H1 (cell line): ENCODE measurements at regions not wholly inside any gene's neighbourhood (a gene's known extent, or its start where the extent isn't known, plus 50 kb on each side); places are given as distances from the start of the nearest gene placed in this dataset.

Source experiments
- CTCF ChIA-PET: fragments of 300-600 bp; sonication (Branson Sonifier 250); formaldehyde crosslinking; loops from one replicate; lab custom pipeline; 2021; ENCODE audit not compliant: partially characterized antibody; lab: Charles Lee
- POLR2A ChIA-PET: fragments of 300-600 bp; sonication (Branson Sonifier 250); formaldehyde crosslinking; loops from one replicate; lab custom pipeline; 2021; ENCODE audit warnings: inconsistent platforms; ENCODE audit not compliant: partially characterized antibody; lab: Charles Lee
- DNase-seq, 2 experiments: peaks; one replicate each; pipeline versions ENCODE4 v3.0.0 to v3.0.0-alpha.2; 2010 to 2022; ENCODE audit warnings: low spot score in 2 of 2, low read depth in 1 of 2, mixed read lengths in 1 of 2
- FAIRE-seq: peaks from 2 replicates; lab custom pipeline; 2011; peaks lifted over from hg19 to GRCh38; lab: Jason Lieb, UNC
- H2AFZ ChIP-seq: 2 replicates; pipeline ENCODE4 v1.8.1; 2012; ENCODE audit warnings: low read length, inconsistent platforms
- H2AK5ac ChIP-seq: 2 replicates; pipeline ENCODE4 v1.6.1; 2013; ENCODE audit warnings: low read depth, low read length
- H2BK120ac ChIP-seq: replicated peaks from 2 replicates; pipeline ENCODE3; 2013; ENCODE audit warnings: low read depth, low read length, inconsistent platforms
- H2BK12ac ChIP-seq: 2 replicates; pipeline ENCODE4 v1.6.1; 2013; ENCODE audit warnings: low read depth, low read length
- H2BK15ac ChIP-seq: 2 replicates; pipeline ENCODE4 v1.6.1; 2013; ENCODE audit warnings: low read length
- H2BK20ac ChIP-seq: 2 replicates; pipeline ENCODE4 v1.6.1; 2013; ENCODE audit warnings: low read length
- H2BK5ac ChIP-seq: 2 replicates; pipeline ENCODE4 v1.6.1; 2013; ENCODE audit warnings: low read depth, low read length
- H3K14ac ChIP-seq: 2 replicates; pipeline ENCODE4 v1.6.1; 2013; ENCODE audit warnings: inconsistent platforms; ENCODE audit not compliant: insufficient read length
- H3K18ac ChIP-seq: 2 replicates; pipeline ENCODE4 v1.6.1; 2013; ENCODE audit warnings: low read length; ENCODE audit errors: extremely low read depth
- H3K23ac ChIP-seq: 2 replicates; pipeline ENCODE4 v1.6.1; 2013; ENCODE audit warnings: inconsistent platforms; ENCODE audit not compliant: insufficient read length
- H3K23me2 ChIP-seq: 2 replicates; pipeline ENCODE4 v1.6.1; 2013; ENCODE audit warnings: low read depth, low read length
- H3K27ac ChIP-seq: 2 replicates; pipeline ENCODE4 v1.6.1; 2011; ENCODE audit warnings: low read depth, low read length, inconsistent platforms
- H3K27me3 ChIP-seq, 4 experiments: replicated peaks in 1 of 4; 1 replicate in 1 of 4; 2 replicates in 3 of 4; pipeline versions ENCODE4 v1.6.1 to v1.8.1; 2011 to 2013; ENCODE audit warnings: low read length in 3 of 4, mild to moderate bottlenecking in 3 of 4, inconsistent platforms in 2 of 4, mixed read lengths in 2 of 4, moderate library complexity in 1 of 4; ENCODE audit not compliant: control insufficient read depth in 3 of 4, insufficient read depth in 3 of 4; ENCODE audit errors: extremely low read depth in 1 of 4
- H3K36me3 ChIP-seq, 4 experiments: 2 replicates each; pipeline versions ENCODE4 v1.6.1 to v1.8.1; 2011 to 2013; ENCODE audit warnings: mild to moderate bottlenecking in 4 of 4, low read length in 3 of 4, moderate library complexity in 2 of 4, control low read depth in 1 of 4, inconsistent platforms in 1 of 4; ENCODE audit not compliant: insufficient read depth in 4 of 4, control insufficient read depth in 2 of 4
- H3K4ac ChIP-seq: replicated peaks from 2 replicates; pipeline ENCODE3; 2013; ENCODE audit warnings: low read length, low read depth, mixed read lengths, inconsistent platforms; ENCODE audit not compliant: insufficient read length
- H3K4me1 ChIP-seq, 4 experiments: replicated peaks in 1 of 4; 1 replicate in 1 of 4; 2 replicates in 3 of 4; pipeline versions ENCODE4 v1.6.1 to v1.8.1; 2011 to 2013; ENCODE audit warnings: low read length in 3 of 4, inconsistent platforms in 2 of 4, mixed read lengths in 1 of 4; ENCODE audit not compliant: insufficient read depth in 4 of 4, control insufficient read depth in 3 of 4
- H3K4me2 ChIP-seq, 2 experiments: 2 replicates each; pipeline versions ENCODE4 v1.6.1 to v1.8.1; 2011 to 2013; ENCODE audit warnings: low read depth in 2 of 2, low read length in 2 of 2, control low read depth in 1 of 2, inconsistent platforms in 1 of 2, mild to moderate bottlenecking in 1 of 2; ENCODE audit not compliant: insufficient read depth in 1 of 2
- H3K4me3 ChIP-seq, 4 experiments: fragments of 200-600, 300-600 bp in 1 of 4; sonication (generic), shearing (Covaris generic), sonication (Bioruptor Twin) in 1 of 4; 2 replicates each; pipeline versions ENCODE4 v1.5.1 to v1.8.1; 2011 to 2016; ENCODE audit warnings: low read length in 4 of 4, low read depth in 3 of 4, control low read depth in 2 of 4, inconsistent platforms in 2 of 4, mild to moderate bottlenecking in 2 of 4, mixed read lengths in 1 of 4, moderate library complexity in 1 of 4; ENCODE audit not compliant: insufficient read depth in 2 of 4; ENCODE audit errors: extremely low read depth in 1 of 4
- H3K56ac ChIP-seq: replicated peaks from 2 replicates; pipeline ENCODE3; 2013; ENCODE audit warnings: low read depth, mild to moderate bottlenecking, mixed read lengths, low read length, inconsistent platforms; ENCODE audit not compliant: insufficient read length
- H3K79me1 ChIP-seq: 2 replicates; pipeline ENCODE4 v1.6.1; 2013; ENCODE audit warnings: low read depth, low read length, control low read depth
- H3K79me2 ChIP-seq, 2 experiments: 2 replicates each; pipeline versions ENCODE4 v1.6.1 to v1.8.1; 2012 to 2013; ENCODE audit warnings: low read length in 2 of 2, mild to moderate bottlenecking in 2 of 2, inconsistent platforms in 1 of 2; ENCODE audit not compliant: insufficient read depth in 2 of 2, control insufficient read depth in 1 of 2
- H3K9ac ChIP-seq, 4 experiments: replicated peaks in 1 of 4; 1 replicate in 1 of 4; 2 replicates in 3 of 4; pipeline versions ENCODE4 v1.6.1 to v1.8.1; 2011 to 2013; ENCODE audit warnings: low read depth in 3 of 4, low read length in 3 of 4, control low read depth in 2 of 4, mild to moderate bottlenecking in 2 of 4, moderate library complexity in 2 of 4, inconsistent platforms in 1 of 4; ENCODE audit errors: extremely low read depth in 1 of 4
- H3K9me3 ChIP-seq, 2 experiments: 2 replicates each; pipeline versions ENCODE4 v1.6.1 to v1.8.1; 2012 to 2013; ENCODE audit warnings: mild to moderate bottlenecking in 2 of 2, moderate library complexity in 2 of 2, control low read depth in 1 of 2, inconsistent platforms in 1 of 2, low read depth in 1 of 2, low read length in 1 of 2, mixed read lengths in 1 of 2; ENCODE audit not compliant: insufficient read depth in 2 of 2
- H4K20me1 ChIP-seq, 2 experiments: replicated peaks in 1 of 2; 2 replicates each; pipeline versions ENCODE3 to v1.8.1; 2011 to 2013; ENCODE audit warnings: inconsistent platforms in 2 of 2, low read length in 2 of 2, mild to moderate bottlenecking in 1 of 2; ENCODE audit not compliant: insufficient read depth in 2 of 2, control insufficient read depth in 1 of 2
- H4K5ac ChIP-seq: 2 replicates; pipeline ENCODE4 v1.6.1; 2013; ENCODE audit warnings: low read length, low read depth, mixed read lengths, inconsistent platforms; ENCODE audit not compliant: insufficient read length
- H4K8ac ChIP-seq: 2 replicates; pipeline ENCODE4 v1.8.0; 2013; ENCODE audit warnings: mild to moderate bottlenecking, moderate library complexity, low read length, inconsistent platforms; ENCODE audit not compliant: insufficient read depth; ENCODE audit errors: extremely low read depth
- H4K91ac ChIP-seq: replicated peaks from 2 replicates; pipeline ENCODE3; 2013; ENCODE audit warnings: low read length, mixed read lengths, inconsistent platforms; ENCODE audit not compliant: insufficient read length
- EGR1 ChIP-seq: IDR thresholded peaks from 2 replicates; pipeline ENCODE4 v1.6.1; 2011; ENCODE audit warnings: low read depth, low read length, borderline replicate concordance
- EP300 ChIP-seq, 2 experiments: IDR thresholded peaks; 1 replicate in 1 of 2; 2 replicates in 1 of 2; pipeline ENCODE4 v1.6.1; 2011 to 2012; ENCODE audit warnings: low read depth in 2 of 2, low read length in 2 of 2, mild to moderate bottlenecking in 2 of 2, borderline replicate concordance in 1 of 2, inconsistent platforms in 1 of 2, moderate library complexity in 1 of 2
- PHF8 ChIP-seq: fragments of 200-600 bp; sonication (generic); conservative IDR thresholded peaks from 2 replicates; pipeline ENCODE4 v1.7.1; 2012; ENCODE audit warnings: low read depth, mild to moderate bottlenecking, inconsistent platforms, low read length, moderate library complexity
- RBBP5 ChIP-seq: IDR thresholded peaks from 2 replicates; pipeline ENCODE4 v1.7.1; 2012; ENCODE audit warnings: low read depth, mild to moderate bottlenecking, inconsistent platforms, low read length, moderate library complexity, borderline replicate concordance
- SIN3A ChIP-seq, 2 experiments: IDR thresholded peaks in 1 of 2; conservative IDR thresholded peaks in 1 of 2; 2 replicates each; pipeline ENCODE4 v1.6.1; 2011 to 2012; ENCODE audit warnings: low read length in 2 of 2, improper control_type of control experiment in 1 of 2, low read depth in 1 of 2, mild to moderate bottlenecking in 1 of 2
- SP4 ChIP-seq: IDR thresholded peaks from 2 replicates; pipeline ENCODE4 v1.6.1; 2012; ENCODE audit warnings: low read length, inconsistent platforms
- ZNF274 ChIP-seq: IDR thresholded peaks from 2 replicates; pipeline ENCODE4 v1.7.0; 2012; ENCODE audit warnings: low read length, borderline replicate concordance; ENCODE audit errors: extremely low read depth
- WGBS, 2 experiments: shearing (Covaris generic) in 1 of 2; methylation state at CpG; one replicate each; pipeline versions ENCODE4 v1.1.6 to v1.1.7; 2013 to 2015; ENCODE audit warnings: low lambda C conversion rate in 2 of 2, mixed read lengths in 2 of 2, inconsistent platforms in 1 of 2, low coverage in 1 of 2, missing lambda C conversion rate in 1 of 2; ENCODE audit not compliant: insufficient replicate concordance in 2 of 2, insufficient coverage in 1 of 2, insufficient read length in 1 of 2; ENCODE audit errors: extremely low coverage in 1 of 2, missing lambda C conversion rate in 1 of 2; 5-methylcytosine and 5-hydroxymethylcytosine counted together

DNA sequence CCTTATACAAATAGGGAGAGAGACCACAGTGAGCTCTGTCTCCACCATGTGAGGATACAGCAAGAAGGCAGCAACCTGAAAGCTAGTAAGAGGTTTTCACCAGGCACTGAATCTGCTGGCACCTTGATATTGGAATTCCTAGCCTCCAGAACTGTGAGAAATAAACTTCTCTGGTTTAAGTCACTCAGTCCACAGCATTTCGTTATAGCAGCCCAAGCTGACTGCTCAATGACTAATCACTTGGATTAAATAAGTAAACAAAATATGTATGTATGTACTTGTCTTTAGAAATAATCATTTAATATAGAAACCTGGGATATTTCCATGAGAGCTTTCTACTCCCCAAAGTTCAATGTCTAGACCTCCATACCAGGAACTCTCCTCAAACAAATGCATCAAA, 162.0 kb downstream of the IMPG2 start:
- H3K9me3 ChIP-seq = no peaks in the 10 kb centered on the region
- no peaks in the 10 kb centered on the region for H3K4me1 ChIP-seq
- H3K27ac ChIP-seq = no peak overlapping the region
- no peak for FAIRE-seq
- no peak overlapping the region for H2BK15ac ChIP-seq
- H3K4ac ChIP-seq = no peak overlapping the region
- H3K27me3 ChIP-seq = no peaks in the 10 kb centered on the region
- H3K9ac ChIP-seq = no peak overlapping the region
- no peak overlapping the region for H3K23ac ChIP-seq
- no peak overlapping the region for H3K4me3 ChIP-seq
- no peak overlapping the region for H2BK120ac ChIP-seq
- no peak overlapping the region for H2AK5ac ChIP-seq
- no peaks in the 10 kb centered on the region; the same call in 1 of the 2 replicates for H3K23me2 ChIP-seq
- H3K18ac ChIP-seq = no peak overlapping the region
- H3K79me1 ChIP-seq = no peaks in the 10 kb centered on the region
- no peak overlapping the region for H3K14ac ChIP-seq
- H4K8ac ChIP-seq = no peak overlapping the region
- H3K56ac ChIP-seq = no peak overlapping the region
- H3K79me2 ChIP-seq = no peaks in the 10 kb centered on the region
- WGBS, 2 experiments = 41% methylated on average over 1 of the region's 1 CpG; no CpG with 5 or more reads in 1 of the 2 experiments
- H2BK20ac ChIP-seq = no peak overlapping the region
- no peak overlapping the region for H4K91ac ChIP-seq
- H2AFZ ChIP-seq = no peak overlapping the region
- no peak for DNase-seq
- H2BK12ac ChIP-seq = no peak overlapping the region
- ChIA-PET POLR2A (no interaction called here), CTCF (interaction anchor here (1.0 to 1.9 kb wide), 3 partner anchors 12 to 265 kb away, joined by 4 to 5 read pairs (median 4); no protein-coding TSS in a partner anchor)
- no peaks in the 10 kb centered on the region for H3K36me3 ChIP-seq
- H4K20me1 ChIP-seq = no peaks in the 10 kb centered on the region
- H4K5ac ChIP-seq = no peak overlapping the region
- no peak for TF ChIP-seq EGR1
- no peak for TF ChIP-seq SIN3A (conservative IDR thresholded peaks at IDR 0.05 in 1 of 2, IDR thresholded peaks at IDR 0.05 in 1 of 2; ENCODE audit: low read depth in 1 of 2, low read length in 2 of 2)
- no peak for TF ChIP-seq PHF8
- no peak for TF ChIP-seq RBBP5
- no peak for TF ChIP-seq SP4
- TF ChIP-seq EP300 (IDR thresholded peaks at IDR 0.05; ENCODE audit: borderline replicate concordance in 1 of 2, low read depth in 2 of 2, low read length in 2 of 2) = no peak
- no peak for TF ChIP-seq ZNF274
- no peak overlapping the region for H3K4me2 ChIP-seq
- no peak overlapping the region for H2BK5ac ChIP-seq
